ENCODE measurements at regions not wholly inside any gene's neighbourhood (a gene's known extent, or its start where the extent isn't known, plus 50 kb on each side); places are given as distances from the start of the nearest gene placed in this dataset.

- TF ChIP-seq PKNOX1 (IDR thresholded peaks at IDR 0.05) (no peak), SUZ12 (IDR thresholded peaks at IDR 0.05) (no peak)
These were observed 56.6 kb upstream of the IL6 start for GRCh38 chr7:22670422-22670815.

All from HEK293T (cell line).